SU-DHL-6 (cell line): ENCODE measurements at regions not wholly inside any gene's neighbourhood (a gene's known extent, or its start where the extent isn't known, plus 50 kb on each side); places are given as distances from the start of the nearest gene placed in this dataset.

Experiments used
- H2AFZ ChIP-seq: fragments of 200-600 bp; sonication (generic); 2 replicates; pipeline ENCODE4 v1.6.1; 2014; ENCODE audit warnings: low read depth, mild to moderate bottlenecking, moderate library complexity, mixed read lengths, antibody characterized with exemption, low read length; ENCODE audit not compliant: severe bottlenecking
- H3F3A ChIP-seq: fragments of 200-600 bp; shearing (Covaris generic); 2 replicates; pipeline ENCODE4 v1.6.0; 2016; ENCODE audit warnings: antibody characterized with exemption, mild to moderate bottlenecking; ENCODE audit not compliant: insufficient read depth
- H3K27ac ChIP-seq: fragments of 200-600 bp; sonication (generic); 2 replicates; pipeline ENCODE4 v1.5.1; 2016; ENCODE audit warnings: low read depth, mild to moderate bottlenecking, low read length, moderate library complexity, mixed read lengths
- H3K27me3 ChIP-seq: fragments of 200-600 bp; sonication (generic), shearing (Covaris generic); 2 replicates; pipeline ENCODE4 v1.6.0; 2014; ENCODE audit warnings: mild to moderate bottlenecking, low read length
- H3K36me3 ChIP-seq: fragments of 200-600 bp; sonication (generic); 2 replicates; pipeline ENCODE4 v1.6.1; 2014; ENCODE audit warnings: mild to moderate bottlenecking, low read length, mixed read lengths
- H3K4me2 ChIP-seq: fragments of 300-600, 200-600 bp; shearing (Covaris generic), sonication (generic); 2 replicates; pipeline ENCODE4 v1.6.0; 2014; ENCODE audit warnings: low read length, low read depth, mild to moderate bottlenecking; ENCODE audit not compliant: poor library complexity, severe bottlenecking
- H3K4me3 ChIP-seq: fragments of 200-600 bp; sonication (generic); 2 replicates; pipeline ENCODE4 v1.5.1; 2014; ENCODE audit warnings: antibody characterized with exemption, low read length, mild to moderate bottlenecking, mixed read lengths; ENCODE audit not compliant: insufficient read depth, poor library complexity, severe bottlenecking
- H3K79me2 ChIP-seq: fragments of 200-600 bp; sonication (generic); 2 replicates; pipeline ENCODE4 v1.6.1; 2014; ENCODE audit warnings: mild to moderate bottlenecking, low read length, moderate library complexity; ENCODE audit not compliant: insufficient read depth
- H3K9ac ChIP-seq: fragments of 200-600 bp; sonication (generic); 2 replicates; pipeline ENCODE4 v1.7.0; 2014; ENCODE audit warnings: mild to moderate bottlenecking, low read length
- H3K9me2 ChIP-seq: fragments of 200-600 bp; sonication (generic); replicated peaks from 2 replicates; pipeline ENCODE4 v1.6.1; 2014; ENCODE audit warnings: low read length; ENCODE audit not compliant: insufficient read depth
- H3K9me3 ChIP-seq: fragments of 200-600 bp; sonication (generic); 2 replicates; pipeline ENCODE4 v1.6.1; 2014; ENCODE audit warnings: low read length, mixed read lengths; ENCODE audit not compliant: insufficient read depth
- H4K20me1 ChIP-seq: fragments of 200-600 bp; sonication (generic); 2 replicates; pipeline ENCODE4 v1.6.1; 2014; ENCODE audit warnings: low read depth, mild to moderate bottlenecking, antibody characterized with exemption, low read length, moderate library complexity, mixed read lengths
- EZH2phosphoT487 ChIP-seq: fragments of 200-600 bp; sonication (generic), shearing (Covaris generic); conservative IDR thresholded peaks from 2 replicates; pipeline ENCODE4 v1.6.1; 2018; ENCODE audit warnings: mild to moderate bottlenecking, antibody characterized with exemption, low read length, moderate library complexity, mixed read lengths
- TF ChIP-seq, protein P1 (sequence below): fragments of 200-600 bp; sonication (generic); IDR thresholded peaks from one replicate; pipeline ENCODE4 v1.5.1; 2017; ENCODE audit warnings: antibody characterized with exemption, mild to moderate bottlenecking, low read length, moderate library complexity; ENCODE audit not compliant: insufficient read depth, poor library complexity, severe bottlenecking

DNA sequence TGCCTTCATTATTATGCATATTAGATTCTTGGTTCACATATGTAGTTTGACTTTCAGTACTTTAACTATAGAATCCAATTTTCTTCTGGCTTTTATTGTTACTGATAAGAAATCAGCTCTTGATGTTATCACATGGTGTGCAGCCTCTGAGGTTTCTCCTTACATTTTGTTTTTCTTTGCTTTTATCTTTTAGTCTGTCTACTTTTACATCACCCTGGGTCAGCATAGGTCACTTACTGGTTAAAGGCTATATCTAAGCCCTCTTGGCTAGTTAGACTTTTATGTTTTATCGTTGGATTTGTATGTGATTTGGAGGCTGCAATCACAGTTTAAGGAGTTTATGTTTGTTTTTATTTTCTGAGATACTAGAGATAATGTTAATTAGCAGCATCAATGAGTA is 187.2 kb upstream of the NOL4 start:
- H4K20me1 ChIP-seq: no peaks in the 10 kb centered on the region
- H2AFZ ChIP-seq: no peak overlapping the region
- TF ChIP-seq, protein P1, sequence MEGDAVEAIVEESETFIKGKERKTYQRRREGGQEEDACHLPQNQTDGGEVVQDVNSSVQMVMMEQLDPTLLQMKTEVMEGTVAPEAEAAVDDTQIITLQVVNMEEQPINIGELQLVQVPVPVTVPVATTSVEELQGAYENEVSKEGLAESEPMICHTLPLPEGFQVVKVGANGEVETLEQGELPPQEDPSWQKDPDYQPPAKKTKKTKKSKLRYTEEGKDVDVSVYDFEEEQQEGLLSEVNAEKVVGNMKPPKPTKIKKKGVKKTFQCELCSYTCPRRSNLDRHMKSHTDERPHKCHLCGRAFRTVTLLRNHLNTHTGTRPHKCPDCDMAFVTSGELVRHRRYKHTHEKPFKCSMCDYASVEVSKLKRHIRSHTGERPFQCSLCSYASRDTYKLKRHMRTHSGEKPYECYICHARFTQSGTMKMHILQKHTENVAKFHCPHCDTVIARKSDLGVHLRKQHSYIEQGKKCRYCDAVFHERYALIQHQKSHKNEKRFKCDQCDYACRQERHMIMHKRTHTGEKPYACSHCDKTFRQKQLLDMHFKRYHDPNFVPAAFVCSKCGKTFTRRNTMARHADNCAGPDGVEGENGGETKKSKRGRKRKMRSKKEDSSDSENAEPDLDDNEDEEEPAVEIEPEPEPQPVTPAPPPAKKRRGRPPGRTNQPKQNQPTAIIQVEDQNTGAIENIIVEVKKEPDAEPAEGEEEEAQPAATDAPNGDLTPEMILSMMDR: no peak
- TF ChIP-seq EZH2phosphoT487: no peak
- no peaks in the 10 kb centered on the region for H3K9me3 ChIP-seq
- no peak overlapping the region for H3K9ac ChIP-seq
- H3F3A ChIP-seq: no peaks in the 10 kb centered on the region
- no peaks in the 10 kb centered on the region for H3K36me3 ChIP-seq
- no peaks in the 10 kb centered on the region for H3K9me2 ChIP-seq
- no peak overlapping the region for H3K4me3 ChIP-seq
- no peaks in the 10 kb centered on the region for H3K27me3 ChIP-seq
- no peaks in the 10 kb centered on the region for H3K79me2 ChIP-seq
- H3K27ac ChIP-seq: no peak overlapping the region
- no peak overlapping the region for H3K4me2 ChIP-seq

DNA sequence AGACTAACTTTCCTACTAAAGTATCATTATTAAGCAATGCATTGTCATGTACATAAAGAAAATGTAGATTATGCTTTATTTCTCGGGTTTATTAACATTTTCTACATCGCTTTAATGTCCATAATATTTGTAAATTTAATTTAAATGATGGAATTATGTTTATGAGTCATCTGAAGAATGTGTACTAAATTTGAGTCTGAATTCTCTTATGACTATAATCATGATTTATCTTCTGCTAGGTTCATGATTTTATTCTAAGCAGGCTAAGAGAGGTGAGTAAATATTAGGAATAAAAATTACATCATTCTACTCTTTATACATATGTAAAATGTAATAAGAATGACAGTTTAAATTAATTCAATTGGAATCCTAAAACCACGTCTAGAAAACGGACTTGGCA is 206.3 kb upstream of the NOL4 start:
- Histone ChIP-seq H3K27me3 (no peaks in the 10 kb centered on the region), H2AFZ (no peak overlapping the region), H3K9me2 (no peaks in the 10 kb centered on the region), H3K4me3 (no peak overlapping the region), H4K20me1 (no peaks in the 10 kb centered on the region), H3K9me3 (no peaks in the 10 kb centered on the region), H3K9ac (no peak overlapping the region), H3F3A (no peaks in the 10 kb centered on the region), H3K36me3 (no peaks in the 10 kb centered on the region), H3K79me2 (no peaks in the 10 kb centered on the region), H3K4me2 (no peak overlapping the region), H3K27ac (no peak overlapping the region)
- TF ChIP-seq, protein P1: no peak
- no peak for TF ChIP-seq EZH2phosphoT487

DNA sequence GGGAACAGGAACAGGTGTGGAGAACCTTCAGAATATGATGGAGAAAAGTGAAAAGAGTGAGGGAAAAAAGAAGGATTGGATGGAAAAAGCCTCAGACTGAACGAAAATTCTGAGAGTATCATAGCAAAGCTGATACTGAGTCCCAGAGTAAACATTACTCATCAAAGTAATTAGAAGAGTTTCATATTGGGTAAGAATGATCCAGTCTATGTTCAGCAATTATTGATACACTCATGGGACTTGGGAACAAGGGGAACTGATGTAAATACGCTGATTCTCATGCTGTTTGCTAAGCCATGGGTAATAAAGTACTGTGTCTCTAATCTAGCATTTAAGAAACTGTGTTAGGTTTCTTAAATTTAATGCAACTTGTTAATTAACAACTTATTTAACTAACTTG is 219.9 kb upstream of the NOL4 start:
- no peaks in the 10 kb centered on the region for H3K27me3 ChIP-seq
- H2AFZ ChIP-seq: no peak overlapping the region
- no peaks in the 10 kb centered on the region; the same call in 1 of the 2 replicates for H4K20me1 ChIP-seq
- no peak overlapping the region for H3K4me3 ChIP-seq
- H3K27ac ChIP-seq: no peak overlapping the region
- no peaks in the 10 kb centered on the region for H3K9me2 ChIP-seq
- no peak overlapping the region for H3K9ac ChIP-seq
- no peaks in the 10 kb centered on the region for H3K79me2 ChIP-seq
- TF ChIP-seq, protein P1: no peak
- no peak for TF ChIP-seq EZH2phosphoT487
- H3K4me2 ChIP-seq: no peak overlapping the region
- no peaks in the 10 kb centered on the region for H3K9me3 ChIP-seq
- no peaks in the 10 kb centered on the region for H3F3A ChIP-seq
- H3K36me3 ChIP-seq: no peaks in the 10 kb centered on the region
